Bronchial epithelial cell (primary cell): ENCODE measurements at regions not wholly inside any gene's neighbourhood (a gene's known extent, or its start where the extent isn't known, plus 50 kb on each side); places are given as distances from the start of the nearest gene placed in this dataset.

Source experiments
- DNase-seq: peaks from one replicate; pipeline ENCODE4 v3.0.0-alpha.2; 2010; ENCODE audit warnings: low read depth
- FAIRE-seq: peaks from 2 replicates; lab custom pipeline; 2011; peaks lifted over from hg19 to GRCh38; lab: Jason Lieb, UNC
- H3K27me3 ChIP-seq: 2 replicates; pipeline ENCODE4 v1.5.1; 2011; ENCODE audit warnings: low read length; ENCODE audit not compliant: control insufficient read depth, insufficient read depth
- H3K36me3 ChIP-seq: 2 replicates; pipeline ENCODE4 v1.5.1; 2011; ENCODE audit warnings: low read length; ENCODE audit not compliant: control insufficient read depth, insufficient read depth
- H3K4me3 ChIP-seq: 2 replicates; pipeline ENCODE4 v1.5.1; 2011; ENCODE audit warnings: mild to moderate bottlenecking, low read depth, low read length, control low read depth
- TF ChIP-seq, protein P1 (sequence below): IDR thresholded peaks from 2 replicates; pipeline ENCODE4 v1.5.1; 2011; ENCODE audit warnings: mild to moderate bottlenecking, moderate library complexity, low read length, control low read depth, inconsistent platforms; ENCODE audit not compliant: insufficient read depth, severe bottlenecking

DNA sequence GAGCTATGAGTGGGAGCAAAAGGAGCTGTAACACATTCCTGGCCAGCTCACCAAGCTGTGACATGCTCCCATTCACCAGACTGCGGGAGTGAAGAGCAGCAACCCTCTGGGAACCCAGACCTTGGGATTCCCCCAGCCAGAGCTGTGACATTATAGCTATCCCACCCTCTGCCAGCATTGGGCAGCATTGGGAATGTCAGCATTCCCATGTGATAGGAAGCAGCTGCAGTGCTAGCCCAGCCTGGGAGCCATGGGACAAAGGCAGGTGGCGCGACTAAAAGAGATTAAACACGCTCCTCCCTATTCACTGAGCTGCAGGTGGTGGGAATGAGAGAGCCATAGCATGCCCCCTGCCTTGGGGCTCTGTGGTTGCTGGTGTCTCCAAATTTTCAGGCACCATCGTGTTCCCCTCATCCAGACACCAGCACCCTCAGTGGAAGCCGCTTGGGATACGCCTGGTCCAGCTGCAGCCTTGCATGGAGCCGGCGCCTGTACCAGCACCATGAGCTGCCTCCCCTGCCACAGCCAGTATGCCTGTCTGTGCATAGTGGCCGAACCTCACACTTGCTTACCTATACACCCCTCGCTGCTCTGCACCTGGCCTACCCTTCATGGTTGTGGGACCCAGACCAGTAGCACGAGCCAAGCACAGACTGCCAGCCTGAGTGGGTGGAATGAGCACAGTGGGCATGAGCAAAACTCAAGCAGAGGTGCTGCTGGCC, 695.6 kb upstream of the GCFC2 start:
- FAIRE-seq = no peak
- no peaks in the 10 kb centered on the region for H3K27me3 ChIP-seq
- H3K4me3 ChIP-seq = no peak overlapping the region
- TF ChIP-seq, protein P1, sequence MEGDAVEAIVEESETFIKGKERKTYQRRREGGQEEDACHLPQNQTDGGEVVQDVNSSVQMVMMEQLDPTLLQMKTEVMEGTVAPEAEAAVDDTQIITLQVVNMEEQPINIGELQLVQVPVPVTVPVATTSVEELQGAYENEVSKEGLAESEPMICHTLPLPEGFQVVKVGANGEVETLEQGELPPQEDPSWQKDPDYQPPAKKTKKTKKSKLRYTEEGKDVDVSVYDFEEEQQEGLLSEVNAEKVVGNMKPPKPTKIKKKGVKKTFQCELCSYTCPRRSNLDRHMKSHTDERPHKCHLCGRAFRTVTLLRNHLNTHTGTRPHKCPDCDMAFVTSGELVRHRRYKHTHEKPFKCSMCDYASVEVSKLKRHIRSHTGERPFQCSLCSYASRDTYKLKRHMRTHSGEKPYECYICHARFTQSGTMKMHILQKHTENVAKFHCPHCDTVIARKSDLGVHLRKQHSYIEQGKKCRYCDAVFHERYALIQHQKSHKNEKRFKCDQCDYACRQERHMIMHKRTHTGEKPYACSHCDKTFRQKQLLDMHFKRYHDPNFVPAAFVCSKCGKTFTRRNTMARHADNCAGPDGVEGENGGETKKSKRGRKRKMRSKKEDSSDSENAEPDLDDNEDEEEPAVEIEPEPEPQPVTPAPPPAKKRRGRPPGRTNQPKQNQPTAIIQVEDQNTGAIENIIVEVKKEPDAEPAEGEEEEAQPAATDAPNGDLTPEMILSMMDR = no peak
- no peak for DNase-seq
- H3K36me3 ChIP-seq = no peaks in the 10 kb centered on the region

DNA sequence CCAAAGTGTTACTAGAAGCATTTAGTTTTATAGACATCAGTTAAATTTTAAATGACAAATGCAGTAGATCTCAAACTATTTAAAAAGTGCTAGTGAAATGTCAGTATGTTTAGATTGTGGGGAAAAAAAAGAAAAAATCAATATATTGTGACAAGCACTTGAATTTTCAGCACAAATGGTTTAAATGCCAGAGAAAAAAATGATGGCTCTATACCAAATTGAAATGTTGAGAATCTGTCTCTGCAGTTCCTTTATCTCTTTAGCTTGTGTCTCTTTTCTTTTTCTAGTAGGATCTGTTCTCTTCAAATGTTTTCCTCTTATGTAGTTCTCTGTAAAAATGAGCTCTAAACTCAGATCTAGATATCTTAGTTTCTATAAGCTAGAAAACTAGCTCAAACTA, 682.6 kb upstream of the GCFC2 start:
- DNase-seq = no peak
- Histone ChIP-seq H3K36me3 (no peaks in the 10 kb centered on the region), H3K27me3 (no peaks in the 10 kb centered on the region), H3K4me3 (no peak overlapping the region)
- FAIRE-seq = no peak
- TF ChIP-seq, protein P1 = no peak

DNA sequence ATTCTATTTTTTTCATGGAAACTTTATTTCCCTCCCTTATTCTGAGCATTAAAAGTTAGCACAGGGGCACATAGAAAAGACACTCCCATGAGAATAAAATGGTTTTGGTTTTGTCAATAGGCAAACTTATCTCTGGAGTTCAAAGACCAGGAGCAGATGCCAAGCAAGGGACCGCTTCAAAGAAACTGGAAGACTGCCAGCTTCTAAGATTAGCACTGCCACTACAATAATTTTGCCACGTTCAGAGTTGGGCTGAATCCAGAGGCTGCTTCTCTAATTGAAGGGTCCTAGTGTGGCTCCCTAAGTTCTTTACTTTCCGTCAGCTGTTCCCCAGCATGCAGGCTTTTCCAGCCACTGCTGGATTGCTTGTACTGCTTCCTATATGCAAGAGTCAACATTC, 681.0 kb upstream of the GCFC2 start:
- Histone ChIP-seq H3K4me3 (no peak overlapping the region), H3K36me3 (no peaks in the 10 kb centered on the region), H3K27me3 (no peaks in the 10 kb centered on the region)
- TF ChIP-seq, protein P1 = no peak
- DNase-seq = no peak
- no peak for FAIRE-seq

DNA sequence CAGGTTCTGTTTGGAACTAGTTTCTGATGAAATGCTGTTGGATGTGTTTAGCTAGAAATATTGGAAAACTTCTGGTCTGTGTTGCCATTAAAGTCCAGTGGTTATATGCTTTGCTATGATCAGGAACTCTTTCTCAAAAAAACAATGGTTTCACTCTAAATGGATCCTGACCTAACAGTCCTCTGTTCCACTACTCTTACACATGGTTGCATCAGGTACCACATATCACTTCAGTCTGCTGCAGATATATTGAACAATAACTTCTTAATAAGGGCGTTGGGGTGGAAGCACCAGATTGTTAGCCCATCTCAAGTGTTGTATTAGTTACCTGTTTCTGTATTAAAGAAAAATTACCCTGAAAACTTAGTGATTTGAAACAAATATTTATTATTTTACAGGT, 676.6 kb upstream of the GCFC2 start:
- no peak for FAIRE-seq
- H3K27me3 ChIP-seq = no peaks in the 10 kb centered on the region
- TF ChIP-seq, protein P1 = no peak
- DNase-seq = no peak
- H3K4me3 ChIP-seq = no peak overlapping the region
- no peaks in the 10 kb centered on the region for H3K36me3 ChIP-seq

DNA sequence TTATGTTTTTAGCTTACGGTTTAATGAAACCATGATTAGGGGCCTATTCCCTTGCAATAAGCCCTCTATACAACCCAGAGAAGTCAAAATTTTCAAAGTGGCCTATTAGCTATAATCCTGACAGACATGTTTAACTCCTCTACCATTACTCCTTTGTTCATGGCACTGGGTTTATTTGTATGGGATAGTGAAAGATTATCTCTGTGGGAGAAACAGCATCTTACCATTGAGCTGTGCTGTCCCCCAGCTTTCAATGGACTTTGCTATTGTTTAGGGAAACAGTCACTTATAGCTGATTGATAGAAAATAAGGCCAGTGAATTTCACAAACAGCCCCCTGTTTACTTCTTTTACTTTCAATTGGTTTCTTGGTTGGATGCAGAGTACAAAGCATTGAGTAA, 675.2 kb upstream of the GCFC2 start:
- TF ChIP-seq, protein P1 = no peak
- Histone ChIP-seq H3K36me3 (no peaks in the 10 kb centered on the region), H3K27me3 (no peaks in the 10 kb centered on the region), H3K4me3 (no peak overlapping the region)
- FAIRE-seq = no peak
- DNase-seq = no peak

DNA sequence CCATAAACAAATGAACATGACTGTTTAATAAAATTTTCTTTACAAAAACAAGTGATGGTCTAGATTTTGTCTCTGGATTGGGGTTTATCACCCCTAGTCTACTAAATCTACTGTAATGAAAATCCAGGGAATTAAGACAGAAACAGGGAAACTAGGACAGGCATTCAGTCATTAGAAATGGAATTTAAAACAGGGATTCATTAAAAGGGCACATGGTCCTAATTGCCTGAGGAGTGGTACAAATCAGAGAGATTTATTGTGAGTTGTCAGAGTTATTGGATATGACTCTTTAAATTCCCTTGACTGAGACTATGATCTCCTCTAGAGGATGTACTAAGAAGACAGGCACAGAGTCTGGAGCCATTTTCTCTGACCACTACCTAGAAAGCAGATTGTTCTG, 670.9 kb upstream of the GCFC2 start:
- no peak overlapping the region for H3K4me3 ChIP-seq
- no peak for DNase-seq
- TF ChIP-seq, protein P1 = no peak
- no peak for FAIRE-seq
- no peaks in the 10 kb centered on the region for H3K36me3 ChIP-seq
- H3K27me3 ChIP-seq = no peaks in the 10 kb centered on the region
